OCI-LY1 (cell line): ENCODE measurements at regions not wholly inside any gene's neighbourhood (a gene's known extent, or its start where the extent isn't known, plus 50 kb on each side); places are given as distances from the start of the nearest gene placed in this dataset.

Experiments
- H2AFZ ChIP-seq: fragments of 200-600 bp; sonication (generic), shearing (Covaris generic); 2 replicates; pipeline ENCODE4 v1.6.0; 2014; ENCODE audit warnings: antibody characterized with exemption, mild to moderate bottlenecking, low read length
- H3F3A ChIP-seq: fragments of 200-600 bp; sonication (generic), shearing (Covaris generic); 2 replicates; pipeline ENCODE4 v1.6.0; 2014; ENCODE audit warnings: mild to moderate bottlenecking, antibody characterized with exemption, low read length, moderate library complexity; ENCODE audit not compliant: insufficient read depth
- H3K27ac ChIP-seq: fragments of 200-600 bp; sonication (generic); 2 replicates; pipeline ENCODE4 v1.5.1; 2014; ENCODE audit warnings: low read length, mixed run types, mild to moderate bottlenecking, low read depth; ENCODE audit not compliant: poor library complexity, severe bottlenecking
- H3K27me3 ChIP-seq: fragments of 200-600 bp; sonication (generic); 2 replicates; pipeline ENCODE4 v1.6.0; 2014; ENCODE audit warnings: antibody characterized with exemption, mild to moderate bottlenecking, low read length, moderate library complexity; ENCODE audit not compliant: insufficient read depth
- H3K36me3 ChIP-seq: fragments of 200-600 bp; sonication (generic); 2 replicates; pipeline ENCODE4 v1.6.1; 2014; ENCODE audit warnings: mild to moderate bottlenecking, antibody characterized with exemption, low read length, moderate library complexity, mixed read lengths; ENCODE audit not compliant: insufficient read depth
- H3K4me1 ChIP-seq: fragments of 200-600 bp; sonication (generic); 2 replicates; pipeline ENCODE4 v1.5.1; 2014; ENCODE audit warnings: mild to moderate bottlenecking, low read length, moderate library complexity; ENCODE audit not compliant: insufficient read depth, severe bottlenecking
- H3K4me2 ChIP-seq: fragments of 200-600 bp; sonication (generic), shearing (Covaris generic); 2 replicates; pipeline ENCODE4 v1.6.1; 2014; ENCODE audit warnings: low read length
- H3K4me3 ChIP-seq: fragments of 200-600 bp; sonication (generic); 2 replicates; pipeline ENCODE4 v1.5.1; 2014; ENCODE audit warnings: low read length, low read depth, mild to moderate bottlenecking, mixed read lengths; ENCODE audit not compliant: poor library complexity, severe bottlenecking
- H3K79me2 ChIP-seq: fragments of 200-600 bp; shearing (Covaris generic); 2 replicates; pipeline ENCODE4 v1.6.1; 2016; ENCODE audit warnings: mixed run types, low read length, mixed read lengths; ENCODE audit not compliant: insufficient read depth
- H3K9ac ChIP-seq: fragments of 200-600 bp; sonication (generic), shearing (Covaris generic); 2 replicates; pipeline ENCODE4 v1.6.1; 2014; ENCODE audit warnings: mild to moderate bottlenecking, low read length, mixed read lengths
- H3K9me2 ChIP-seq: fragments of 200-600 bp; sonication (generic), shearing (Covaris generic); 2 replicates; pipeline ENCODE4 v1.6.1; 2014; ENCODE audit warnings: low read depth, mild to moderate bottlenecking, low read length, mixed read lengths
- H3K9me3 ChIP-seq: fragments of 200-600 bp; shearing (Covaris generic); 2 replicates; pipeline ENCODE4 v1.6.1; 2014; ENCODE audit warnings: low read length, mixed read lengths
- H4K20me1 ChIP-seq: fragments of 200-600 bp; sonication (generic), shearing (Covaris generic); 2 replicates; pipeline ENCODE4 v1.6.0; 2016; ENCODE audit warnings: mild to moderate bottlenecking, low read length; ENCODE audit not compliant: insufficient read depth
- EZH2 ChIP-seq: fragments of 200-600 bp; sonication (generic), shearing (Covaris generic); IDR thresholded peaks from 2 replicates; pipeline ENCODE4 v1.8.0; 2017; ENCODE audit warnings: borderline replicate concordance, mixed run types, mild to moderate bottlenecking, antibody characterized with exemption, low read length, moderate library complexity, mixed read lengths
- TF ChIP-seq, protein P1 (sequence below): fragments of 200-600 bp; sonication (generic), shearing (Covaris generic); IDR thresholded peaks from 2 replicates; pipeline ENCODE4 v1.5.1; 2017; ENCODE audit warnings: mild to moderate bottlenecking, antibody characterized with exemption, low read length, moderate library complexity, mixed read lengths

DNA sequence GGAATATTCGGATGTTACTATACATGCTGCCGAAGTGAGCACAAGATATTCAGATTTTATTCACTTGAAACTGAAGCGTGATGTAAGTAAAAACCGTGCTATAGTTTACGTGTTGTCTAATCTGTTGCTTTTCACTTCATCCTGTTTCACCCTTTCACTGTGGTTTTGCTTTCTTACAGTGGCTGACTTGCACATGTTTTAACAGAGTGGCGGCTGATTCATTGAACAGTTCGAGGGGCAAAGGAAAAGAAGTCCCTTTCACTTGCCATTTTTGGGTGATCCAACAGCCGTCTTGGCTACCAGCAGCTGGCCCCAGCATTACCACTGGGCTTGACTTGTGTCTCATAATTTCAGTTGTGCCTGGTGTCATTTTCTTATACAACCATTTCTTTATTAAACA, 134.0 kb downstream of the IRX1 start:
- no peak overlapping the region for H3K27ac ChIP-seq
- H3K4me1 ChIP-seq, result no peaks in the 10 kb centered on the region
- no peak overlapping the region for H2AFZ ChIP-seq

DNA sequence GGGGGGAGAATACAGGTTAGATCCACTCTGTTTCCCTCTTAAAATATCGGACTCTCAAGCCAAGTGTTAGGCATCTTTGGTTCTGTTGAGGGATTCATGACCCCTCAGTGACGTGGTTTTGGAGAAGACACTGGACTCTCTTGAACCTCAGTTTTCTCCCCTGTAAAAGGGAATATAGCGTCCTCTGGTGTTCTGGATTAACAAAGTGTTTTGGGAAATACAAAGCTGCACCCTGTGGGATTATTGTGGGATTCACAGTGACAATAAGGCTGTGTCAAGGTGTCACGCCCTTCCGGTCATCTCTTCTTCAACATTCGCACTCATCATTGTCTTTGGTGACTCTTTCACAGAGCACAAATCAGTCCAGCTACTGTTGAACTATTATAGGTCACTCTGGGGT, 139.0 kb downstream of the IRX1 start:
- H3K9ac ChIP-seq, result no peak overlapping the region
- no peaks in the 10 kb centered on the region for H3K27me3 ChIP-seq
- H3K4me3 ChIP-seq, result no peak overlapping the region
- no peaks in the 10 kb centered on the region for H4K20me1 ChIP-seq
- no peaks in the 10 kb centered on the region for H3F3A ChIP-seq
- H3K36me3 ChIP-seq, result no peaks in the 10 kb centered on the region
- H3K4me1 ChIP-seq, result no peaks in the 10 kb centered on the region
- H3K4me2 ChIP-seq, result no peak overlapping the region
- TF ChIP-seq, protein P1, sequence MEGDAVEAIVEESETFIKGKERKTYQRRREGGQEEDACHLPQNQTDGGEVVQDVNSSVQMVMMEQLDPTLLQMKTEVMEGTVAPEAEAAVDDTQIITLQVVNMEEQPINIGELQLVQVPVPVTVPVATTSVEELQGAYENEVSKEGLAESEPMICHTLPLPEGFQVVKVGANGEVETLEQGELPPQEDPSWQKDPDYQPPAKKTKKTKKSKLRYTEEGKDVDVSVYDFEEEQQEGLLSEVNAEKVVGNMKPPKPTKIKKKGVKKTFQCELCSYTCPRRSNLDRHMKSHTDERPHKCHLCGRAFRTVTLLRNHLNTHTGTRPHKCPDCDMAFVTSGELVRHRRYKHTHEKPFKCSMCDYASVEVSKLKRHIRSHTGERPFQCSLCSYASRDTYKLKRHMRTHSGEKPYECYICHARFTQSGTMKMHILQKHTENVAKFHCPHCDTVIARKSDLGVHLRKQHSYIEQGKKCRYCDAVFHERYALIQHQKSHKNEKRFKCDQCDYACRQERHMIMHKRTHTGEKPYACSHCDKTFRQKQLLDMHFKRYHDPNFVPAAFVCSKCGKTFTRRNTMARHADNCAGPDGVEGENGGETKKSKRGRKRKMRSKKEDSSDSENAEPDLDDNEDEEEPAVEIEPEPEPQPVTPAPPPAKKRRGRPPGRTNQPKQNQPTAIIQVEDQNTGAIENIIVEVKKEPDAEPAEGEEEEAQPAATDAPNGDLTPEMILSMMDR, result no peak
- TF ChIP-seq EZH2, result no peak
- H3K79me2 ChIP-seq, result no peaks in the 10 kb centered on the region
- H3K27ac ChIP-seq, result no peak overlapping the region
- no peaks in the 10 kb centered on the region for H3K9me3 ChIP-seq
- no peaks in the 10 kb centered on the region for H3K9me2 ChIP-seq
- no peak overlapping the region for H2AFZ ChIP-seq

More for the DNA sequence above, 134.0 kb downstream of the IRX1 start:
- Histone ChIP-seq H3K9me2 (no peaks in the 10 kb centered on the region), H3K79me2 (no peaks in the 10 kb centered on the region), H3K36me3 (no peaks in the 10 kb centered on the region), H3K4me3 (no peak overlapping the region), H3F3A (no peaks in the 10 kb centered on the region), H4K20me1 (no peaks in the 10 kb centered on the region), H3K9me3 (no peaks in the 10 kb centered on the region), H3K4me2 (no peak overlapping the region), H3K9ac (no peak overlapping the region), H3K27me3 (no peaks in the 10 kb centered on the region)
- TF ChIP-seq, protein P1, result no peak
- TF ChIP-seq EZH2, result no peak

DNA sequence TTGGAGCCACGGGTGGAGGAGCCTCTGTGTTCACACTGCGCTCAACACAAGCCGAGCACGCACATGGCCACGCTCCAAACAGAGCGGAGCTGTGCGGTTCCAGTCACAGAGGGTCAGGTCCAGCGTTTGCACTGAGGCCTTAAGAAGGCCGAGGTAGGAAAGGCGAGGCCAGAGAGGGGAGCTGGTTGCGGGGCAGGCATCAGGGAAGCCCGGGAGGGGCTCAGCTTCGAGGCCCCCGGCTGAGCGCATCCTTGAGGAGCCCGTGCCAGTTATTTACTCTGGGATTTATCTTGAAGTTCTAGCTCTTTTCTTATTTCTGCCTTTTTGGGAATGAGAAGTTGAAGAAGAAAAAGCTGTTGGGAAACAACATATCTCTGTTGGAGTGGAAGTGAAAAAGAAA, 140.8 kb downstream of the IRX1 start:
- H3K36me3 ChIP-seq, result no peaks in the 10 kb centered on the region
- H4K20me1 ChIP-seq, result no peaks in the 10 kb centered on the region
- H2AFZ ChIP-seq, result no peak overlapping the region
- H3K79me2 ChIP-seq, result no peaks in the 10 kb centered on the region
- no peak overlapping the region for H3K4me2 ChIP-seq
- no peaks in the 10 kb centered on the region for H3K9me3 ChIP-seq
- H3F3A ChIP-seq, result no peaks in the 10 kb centered on the region
- no peaks in the 10 kb centered on the region for H3K9me2 ChIP-seq
- H3K4me3 ChIP-seq, result no peak overlapping the region
- no peaks in the 10 kb centered on the region for H3K27me3 ChIP-seq
- H3K9ac ChIP-seq, result no peak overlapping the region
- no peaks in the 10 kb centered on the region for H3K4me1 ChIP-seq
- no peak for TF ChIP-seq EZH2
- TF ChIP-seq, protein P1, result no peak
- no peak overlapping the region for H3K27ac ChIP-seq
